ENCODE measurements at regions not wholly inside any gene's neighbourhood (a gene's known extent, or its start where the extent isn't known, plus 50 kb on each side); places are given as distances from the start of the nearest gene placed in this dataset.

GRCh38 chr3:176570992-176571391, 626.3 kb downstream of the TBL1XR1 start:
- DNase-seq = no peak
- Histone ChIP-seq H3K4me3 (no peak overlapping the region), H3K27me3 (no peaks in the 10 kb centered on the region), H3K36me3 (no peaks in the 10 kb centered on the region), H3K4me1 (no peaks in the 10 kb centered on the region), H3K27ac (no peak overlapping the region), H3K9me3 (no peaks in the 10 kb centered on the region)
- intact Hi-C loops (cut with DNase I; ENCODE audit: low total_unique reads) = no loop called here
- no peak for TF ChIP-seq CTCF (IDR thresholded peaks at IDR 0.05)

GRCh38 chr3:176568189-176568588, 629.1 kb downstream of the TBL1XR1 start:
- no peak overlapping the region for H3K27ac ChIP-seq
- H3K36me3 ChIP-seq = no peaks in the 10 kb centered on the region
- intact Hi-C loops (cut with DNase I; ENCODE audit: low total_unique reads) = no loop called here
- no peak overlapping the region for H3K4me3 ChIP-seq
- TF ChIP-seq CTCF (IDR thresholded peaks at IDR 0.05) = no peak
- H3K27me3 ChIP-seq = no peaks in the 10 kb centered on the region
- H3K9me3 ChIP-seq = no peaks in the 10 kb centered on the region
- H3K4me1 ChIP-seq = no peaks in the 10 kb centered on the region
- no peak for DNase-seq

GRCh38 chr3:176566757-176567156, 630.5 kb downstream of the TBL1XR1 start:
- no peaks in the 10 kb centered on the region for H3K9me3 ChIP-seq
- H3K27ac ChIP-seq = no peak overlapping the region
- no peak for TF ChIP-seq CTCF (IDR thresholded peaks at IDR 0.05)
- H3K4me3 ChIP-seq = no peak overlapping the region
- H3K27me3 ChIP-seq = no peaks in the 10 kb centered on the region
- H3K4me1 ChIP-seq = no peaks in the 10 kb centered on the region
- intact Hi-C loops (cut with DNase I; ENCODE audit: low total_unique reads) = no loop called here
- no peaks in the 10 kb centered on the region for H3K36me3 ChIP-seq
- no peak for DNase-seq

- no peaks in the 10 kb centered on the region for H3K9me3 ChIP-seq
- no peak overlapping the region for H3K27ac ChIP-seq
- intact Hi-C loops (cut with DNase I; ENCODE audit: low total_unique reads) = no loop called here
- H3K4me3 ChIP-seq = no peak overlapping the region
- DNase-seq = no peak
- no peaks in the 10 kb centered on the region for H3K4me1 ChIP-seq
- no peak for TF ChIP-seq CTCF (IDR thresholded peaks at IDR 0.05)
- no peaks in the 10 kb centered on the region for H3K27me3 ChIP-seq
- no peaks in the 10 kb centered on the region for H3K36me3 ChIP-seq
Observed at GRCh38 chr3:176562331-176562730, 635.0 kb downstream of the TBL1XR1 start.

- no peaks in the 10 kb centered on the region for H3K27me3 ChIP-seq
- no peak overlapping the region for H3K4me3 ChIP-seq
- TF ChIP-seq CTCF (IDR thresholded peaks at IDR 0.05) = no peak
- no peaks in the 10 kb centered on the region for H3K36me3 ChIP-seq
- no peak for DNase-seq
- H3K4me1 ChIP-seq = no peaks in the 10 kb centered on the region
- intact Hi-C loops (cut with DNase I; ENCODE audit: low total_unique reads) = no loop called here
- H3K9me3 ChIP-seq = no peaks in the 10 kb centered on the region
- no peak overlapping the region for H3K27ac ChIP-seq
Observed at GRCh38 chr3:176561826-176562225, 635.5 kb downstream of the TBL1XR1 start.
